CD4-positive, CD25-positive, alpha-beta regulatory T cell (primary cell): ENCODE measurements at regions not wholly inside any gene's neighbourhood (a gene's known extent, or its start where the extent isn't known, plus 50 kb on each side); places are given as distances from the start of the nearest gene placed in this dataset.

Source experiments
- ATAC-seq, 2 donors: fragments of 150-1000 bp; cut with Tn5 transposase; one replicate each; pipeline ENCODE4 v1.10.0; 2021; ENCODE audit warnings: low read depth in 2 of 2, moderate number of reproducible peaks in 2 of 2, moderate library complexity in 1 of 2
- DNase-seq, 3 donors: peaks; one replicate each; pipeline versions ENCODE4 v3.0.0 to v3.0.0-alpha.2; 2012 to 2022; ENCODE audit warnings: mixed read lengths in 1 of 3
- H3K27ac ChIP-seq: one replicate; pipeline ENCODE4 v1.7.0; 2013; ENCODE audit warnings: mild to moderate bottlenecking, low read length; ENCODE audit not compliant: insufficient read depth, poor library complexity, severe bottlenecking
- H3K27me3 ChIP-seq: one replicate; pipeline ENCODE4 v1.7.0; 2013; ENCODE audit warnings: low read length; ENCODE audit not compliant: control insufficient read depth, insufficient read depth
- H3K36me3 ChIP-seq: one replicate; pipeline ENCODE4 v1.7.0; 2013; ENCODE audit warnings: mild to moderate bottlenecking, low read length, moderate library complexity; ENCODE audit not compliant: control insufficient read depth, insufficient read depth
- H3K4me1 ChIP-seq: 2 replicates; pipeline ENCODE4 v1.7.0; 2013; ENCODE audit warnings: mild to moderate bottlenecking, low read length; ENCODE audit not compliant: insufficient read depth, control insufficient read depth, poor library complexity, severe bottlenecking
- H3K4me3 ChIP-seq: one replicate; pipeline ENCODE4 v1.7.0; 2013; ENCODE audit warnings: low read depth, mild to moderate bottlenecking, low read length, moderate library complexity
- H3K9me3 ChIP-seq, 2 experiments: 1 replicate in 1 of 2; 2 replicates in 1 of 2; pipeline ENCODE4 v1.7.0; 2013; ENCODE audit warnings: low read length in 2 of 2, mild to moderate bottlenecking in 1 of 2, moderate library complexity in 1 of 2; ENCODE audit not compliant: control insufficient read depth in 2 of 2
- H3K27ac Mint-ChIP-seq, 3 donors: one replicate each; pipeline ENCODE4 v1.8.0; 2020 to 2022; ENCODE audit warnings: mild to moderate bottlenecking in 3 of 3, mixed read lengths in 3 of 3, moderate library complexity in 2 of 3
- H3K27me3 Mint-ChIP-seq: one replicate; pipeline ENCODE4 v1.8.0; 2022; ENCODE audit warnings: mild to moderate bottlenecking, mixed read lengths
- H3K36me3 Mint-ChIP-seq: one replicate; pipeline ENCODE4 v1.8.0; 2020; ENCODE audit warnings: mixed read lengths
- H3K4me1 Mint-ChIP-seq, 4 donors: one replicate each; pipeline ENCODE4 v1.8.0; 2020 to 2022; ENCODE audit warnings: mixed read lengths in 4 of 4, mild to moderate bottlenecking in 1 of 4
- H3K4me3 Mint-ChIP-seq, 4 donors: one replicate each; pipeline ENCODE4 v1.8.0; 2020 to 2022; ENCODE audit warnings: mild to moderate bottlenecking in 4 of 4, mixed read lengths in 4 of 4, moderate library complexity in 3 of 4
- H3K9me3 Mint-ChIP-seq, 7 donors: one replicate each; pipeline ENCODE4 v1.8.0; 2020 to 2022; ENCODE audit warnings: mixed read lengths in 7 of 7, mild to moderate bottlenecking in 3 of 7, moderate library complexity in 2 of 7

DNA sequence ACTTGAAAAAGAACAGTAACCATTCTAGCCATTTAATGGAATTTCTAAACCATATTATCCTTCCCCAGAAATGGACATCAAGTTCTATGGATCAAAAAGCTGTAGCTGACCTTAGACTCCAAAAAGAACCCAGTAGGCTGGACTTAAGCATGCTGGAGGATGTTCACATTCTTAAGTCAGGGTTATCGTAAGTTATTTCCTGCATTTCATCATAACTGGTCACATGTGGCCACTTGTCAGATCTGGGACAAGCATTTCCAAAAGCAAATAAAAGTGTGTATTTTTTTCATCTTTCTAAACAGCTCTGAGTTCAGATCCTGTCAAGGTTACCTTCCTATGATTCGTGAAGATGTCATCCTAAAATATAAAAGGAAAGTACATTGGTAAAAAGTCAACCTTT lies 274.5 kb upstream of the PTGER4 start:
- Mint-ChIP-seq H3K27me3 (no peaks in the 10 kb centered on the region), H3K4me3 (peak overlapping the region in 3 of 4 donors; percentile 10 to 26 (median 12)), H3K4me1 (peaks cover 24 to 65% (median 47%) of the 10 kb centered on the region in 4 donors), H3K27ac (peak overlapping the region; percentile 88 to 100 (median 98)), H3K9me3 (peaks cover 0 to 1% (median 0%) of the 10 kb centered on the region in 7 donors), H3K36me3 (no peaks in the 10 kb centered on the region)
- Histone ChIP-seq H3K9me3 (no peaks in the 10 kb centered on the region), H3K4me3 (peak overlapping the region; percentile 65), H3K36me3 (no peaks in the 10 kb centered on the region), H3K4me1 (peaks cover 49% of the 10 kb centered on the region), H3K27me3 (no peaks in the 10 kb centered on the region), H3K27ac (peak overlapping the region; percentile 86)
- ATAC-seq (no peak), DNase-seq (no peak)

DNA sequence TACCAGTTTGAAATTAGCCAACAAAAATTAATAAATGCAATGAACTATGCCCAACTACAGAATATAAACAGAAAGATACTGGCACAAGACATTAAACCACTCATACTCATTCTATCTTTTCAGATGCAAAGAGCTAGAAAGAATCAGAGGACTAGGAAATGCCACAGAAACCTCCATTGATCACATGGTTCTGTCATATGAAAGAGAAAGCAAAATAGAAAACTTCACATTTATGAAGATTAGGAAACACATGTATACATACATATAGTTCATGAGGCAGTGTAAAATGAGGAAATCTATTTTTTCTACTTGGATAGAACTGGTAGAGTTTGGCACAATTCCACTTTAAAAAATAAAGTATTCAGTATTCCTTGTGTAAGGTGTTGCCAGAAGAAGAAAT lies 275.1 kb upstream of the PTGER4 start:
- peak overlapping the region; percentile 86 for H3K27ac ChIP-seq
- peak in 2 of 3 donors; percentile 51 to 76 for DNase-seq

DNA sequence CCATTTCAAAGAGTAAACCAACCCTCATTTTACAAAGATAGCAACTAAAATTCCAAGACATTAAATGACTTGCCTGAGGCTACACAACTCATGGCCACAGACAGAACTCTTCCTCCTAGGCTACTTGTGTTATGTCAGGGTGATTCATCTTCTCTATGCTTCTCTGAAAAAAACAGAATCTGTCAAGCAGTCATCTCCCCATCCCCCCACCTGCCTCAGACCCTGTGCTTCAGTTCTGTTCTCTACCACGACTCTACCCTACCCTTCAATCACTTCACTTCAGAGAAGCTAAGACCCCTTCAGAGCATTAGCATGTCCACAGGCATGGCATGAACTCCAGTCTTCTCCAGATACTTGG lies 277.7 kb upstream of the PTGER4 start:
- DNase-seq (peak in 1 of 3 donors; percentile 37), ATAC-seq (no peak)
- H3K9me3 ChIP-seq = no peaks in the 10 kb centered on the region
- peaks cover 24 to 50% (median 33%) of the 10 kb centered on the region in 4 donors for H3K4me1 Mint-ChIP-seq
- no peaks in the 10 kb centered on the region for H3K36me3 ChIP-seq
- H3K4me1 ChIP-seq = peaks cover 29% of the 10 kb centered on the region
- H3K4me3 ChIP-seq = no peak overlapping the region
- peak overlapping the region in 2 of 3 donors; percentile 32 to 65 for H3K27ac Mint-ChIP-seq
- no peaks in the 10 kb centered on the region for H3K27me3 ChIP-seq
- peaks cover 0 to 1% (median 0%) of the 10 kb centered on the region in 7 donors for H3K9me3 Mint-ChIP-seq
- H3K27me3 Mint-ChIP-seq = no peaks in the 10 kb centered on the region
- no peaks in the 10 kb centered on the region for H3K36me3 Mint-ChIP-seq
- no peak overlapping the region for H3K27ac ChIP-seq
- H3K4me3 Mint-ChIP-seq = no peak overlapping the region

More for the DNA sequence above, 275.1 kb upstream of the PTGER4 start:
- Histone ChIP-seq H3K4me1 (peaks cover 43% of the 10 kb centered on the region), H3K27me3 (no peaks in the 10 kb centered on the region), H3K36me3 (no peaks in the 10 kb centered on the region), H3K9me3 (no peaks in the 10 kb centered on the region), H3K4me3 (peak overlapping the region; percentile 65)
- H3K27ac Mint-ChIP-seq = peak overlapping the region; percentile 74 to 93 (median 88)
- no peaks in the 10 kb centered on the region for H3K27me3 Mint-ChIP-seq
- H3K36me3 Mint-ChIP-seq = no peaks in the 10 kb centered on the region
- peak; percentile 78 to 81 for ATAC-seq
- peak overlapping the region; percentile 11 to 38 (median 18) for H3K4me3 Mint-ChIP-seq
- H3K9me3 Mint-ChIP-seq = peaks cover 0 to 1% (median 0%) of the 10 kb centered on the region in 7 donors
- H3K4me1 Mint-ChIP-seq = peaks cover 22 to 60% (median 43%) of the 10 kb centered on the region in 4 donors

DNA sequence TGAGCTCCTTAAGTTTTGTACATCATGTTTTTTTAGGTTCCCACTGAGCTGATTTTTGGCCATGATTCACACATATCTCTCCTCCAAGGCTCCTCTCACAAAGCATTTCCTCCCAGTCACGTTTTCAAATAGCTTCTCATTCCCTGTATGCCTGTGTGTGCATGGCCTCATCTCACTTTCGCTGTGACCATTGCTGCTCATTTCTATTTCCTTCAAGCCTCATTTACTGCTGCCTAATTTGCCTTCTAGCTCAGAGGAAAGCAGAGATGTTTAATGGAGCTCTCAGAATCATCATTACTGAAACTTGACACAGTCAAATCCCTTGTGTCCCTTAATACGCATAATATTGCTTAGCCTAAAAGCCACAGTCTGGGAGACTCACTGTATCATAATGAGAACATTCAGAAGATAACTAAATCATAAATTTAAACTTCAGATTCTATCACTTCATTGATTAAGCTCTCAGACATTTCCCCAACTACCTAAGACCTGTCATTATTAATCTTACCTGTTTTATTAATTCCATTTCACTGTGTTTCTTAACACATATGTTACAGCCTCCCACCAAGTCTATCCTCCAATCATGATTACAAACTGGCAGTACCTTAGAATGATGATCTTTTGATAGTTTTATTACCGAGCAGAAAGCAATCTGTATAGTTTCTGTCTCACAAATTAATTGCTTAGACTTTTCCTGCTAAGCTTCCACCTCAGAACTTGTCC lies 278.3 kb upstream of the PTGER4 start:
- no peak overlapping the region for H3K4me3 ChIP-seq
- H3K36me3 ChIP-seq = no peaks in the 10 kb centered on the region
- peaks cover 0 to 1% (median 0%) of the 10 kb centered on the region in 7 donors for H3K9me3 Mint-ChIP-seq
- no peaks in the 10 kb centered on the region for H3K9me3 ChIP-seq
- peaks cover 23% of the 10 kb centered on the region for H3K4me1 ChIP-seq
- H3K4me1 Mint-ChIP-seq = peaks cover 19 to 44% (median 28%) of the 10 kb centered on the region in 4 donors
- peak overlapping the region in 2 of 3 donors; percentile 32 to 65 for H3K27ac Mint-ChIP-seq
- H3K36me3 Mint-ChIP-seq = no peaks in the 10 kb centered on the region
- no peaks in the 10 kb centered on the region for H3K27me3 ChIP-seq
- ATAC-seq = no peak
- no peak overlapping the region for H3K27ac ChIP-seq
- no peak for DNase-seq
- H3K4me3 Mint-ChIP-seq = no peak overlapping the region
- no peaks in the 10 kb centered on the region for H3K27me3 Mint-ChIP-seq

DNA sequence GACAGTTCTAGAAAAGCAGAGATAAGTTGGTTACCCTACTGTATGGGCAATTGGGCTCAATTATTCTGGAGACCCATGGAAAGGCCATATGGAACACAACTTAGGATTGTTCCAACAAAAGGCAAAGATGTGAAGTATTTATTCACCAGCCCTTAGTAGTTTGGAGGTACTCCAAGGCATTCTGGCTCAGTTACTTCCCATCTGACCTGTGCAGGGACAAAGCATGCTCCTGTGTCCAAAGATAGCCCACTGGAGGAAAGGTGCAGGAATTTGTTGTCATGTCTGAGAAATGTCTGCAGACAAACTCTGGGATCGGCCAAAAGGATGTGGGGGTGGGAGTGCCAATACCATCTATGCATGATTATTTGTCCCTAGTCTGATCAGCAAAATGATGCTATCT lies 279.5 kb upstream of the PTGER4 start:
- H3K4me3 ChIP-seq = no peak overlapping the region
- H3K4me1 Mint-ChIP-seq = peaks cover 12 to 34% (median 18%) of the 10 kb centered on the region in 4 donors

DNA sequence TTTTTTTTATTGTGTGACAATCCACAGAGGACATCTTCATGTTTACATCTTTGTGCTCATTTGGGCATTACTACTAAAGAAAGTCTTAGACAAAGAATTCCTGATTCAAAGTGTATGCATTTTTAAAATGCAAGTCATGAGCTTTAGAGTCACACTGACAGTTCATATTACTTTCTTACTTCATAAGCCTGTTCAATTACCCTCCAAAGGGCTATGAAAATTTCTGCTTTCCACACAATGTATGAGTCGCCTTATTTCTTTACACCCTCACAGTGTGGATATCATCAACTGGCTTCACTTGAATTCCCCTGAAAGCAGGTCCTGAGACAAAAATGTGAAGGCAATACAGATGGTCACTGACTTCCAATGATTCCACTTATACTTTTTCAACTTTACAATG lies 280.4 kb upstream of the PTGER4 start:
- Mint-ChIP-seq H3K27me3 (no peaks in the 10 kb centered on the region), H3K4me3 (no peak overlapping the region), H3K4me1 (peaks cover 6 to 25% (median 11%) of the 10 kb centered on the region in 4 donors), H3K36me3 (no peaks in the 10 kb centered on the region), H3K27ac (no peak overlapping the region), H3K9me3 (peaks cover 0 to 1% (median 0%) of the 10 kb centered on the region in 7 donors)
- Histone ChIP-seq H3K27me3 (no peaks in the 10 kb centered on the region), H3K27ac (no peak overlapping the region), H3K4me1 (peaks cover 2% of the 10 kb centered on the region), H3K36me3 (no peaks in the 10 kb centered on the region), H3K4me3 (no peak overlapping the region), H3K9me3 (no peaks in the 10 kb centered on the region)
- DNase-seq (no peak), ATAC-seq (no peak)

More for the DNA sequence above, 279.5 kb upstream of the PTGER4 start:
- Histone ChIP-seq H3K36me3 (no peaks in the 10 kb centered on the region), H3K27ac (no peak overlapping the region), H3K27me3 (no peaks in the 10 kb centered on the region), H3K9me3 (no peaks in the 10 kb centered on the region), H3K4me1 (peaks cover 11% of the 10 kb centered on the region)
- no peak for DNase-seq
- no peaks in the 10 kb centered on the region for H3K27me3 Mint-ChIP-seq
- no peak overlapping the region for H3K27ac Mint-ChIP-seq
- H3K9me3 Mint-ChIP-seq = peaks cover 0 to 1% (median 0%) of the 10 kb centered on the region in 7 donors
- H3K4me3 Mint-ChIP-seq = no peak overlapping the region
- no peaks in the 10 kb centered on the region for H3K36me3 Mint-ChIP-seq
- ATAC-seq = no peak

DNA sequence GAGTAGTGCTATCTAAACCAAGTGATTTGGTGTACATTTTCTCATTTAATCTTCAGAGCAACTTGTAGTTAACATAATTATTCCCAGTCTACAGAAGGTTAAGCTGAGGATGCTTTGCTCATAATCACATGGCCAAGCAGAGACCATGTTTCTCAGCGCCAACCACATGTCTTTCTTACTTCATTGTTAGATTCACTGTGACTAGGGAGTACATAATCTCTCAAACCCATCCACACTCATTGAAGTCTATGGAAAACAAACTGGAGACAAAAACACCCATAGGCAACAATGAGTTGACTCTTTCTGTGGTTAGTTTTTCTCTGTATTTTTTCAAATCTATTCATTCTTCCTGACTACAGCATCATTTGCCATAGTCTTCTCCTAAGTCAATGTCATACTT lies 281.7 kb upstream of the PTGER4 start:
- Mint-ChIP-seq H3K27me3 (no peaks in the 10 kb centered on the region), H3K27ac (no peak overlapping the region), H3K4me3 (no peak overlapping the region), H3K36me3 (no peaks in the 10 kb centered on the region), H3K9me3 (peaks cover 0 to 2% (median 0%) of the 10 kb centered on the region in 7 donors), H3K4me1 (peaks cover 4 to 14% (median 4%) of the 10 kb centered on the region in 4 donors)
- Histone ChIP-seq H3K27me3 (no peaks in the 10 kb centered on the region), H3K9me3 (no peaks in the 10 kb centered on the region), H3K36me3 (no peaks in the 10 kb centered on the region), H3K27ac (no peak overlapping the region), H3K4me1 (no peaks in the 10 kb centered on the region), H3K4me3 (no peak overlapping the region)
- ATAC-seq (no peak), DNase-seq (no peak)

DNA sequence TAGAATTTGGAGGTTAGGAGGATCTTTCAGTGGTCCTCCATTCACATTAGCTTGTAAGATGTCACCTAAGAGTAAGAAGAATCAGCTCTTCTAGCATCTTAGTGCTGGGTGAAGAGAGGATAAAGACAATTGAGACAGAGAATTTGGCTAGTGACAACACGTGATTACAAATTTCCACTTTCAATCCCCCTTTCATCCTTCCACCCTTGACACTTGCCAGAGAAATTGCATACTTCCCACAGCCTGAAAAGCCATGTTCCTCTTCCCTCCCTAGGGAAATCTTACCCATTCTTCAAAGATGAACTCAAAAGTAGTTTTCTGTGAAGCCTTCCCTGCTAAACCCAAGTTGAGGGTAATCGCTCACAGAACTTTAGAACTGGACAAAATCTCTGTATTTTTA lies 282.6 kb upstream of the PTGER4 start:
- ATAC-seq = no peak
- Mint-ChIP-seq H3K4me1 (peaks cover 2 to 13% (median 4%) of the 10 kb centered on the region in 4 donors), H3K27me3 (no peaks in the 10 kb centered on the region), H3K9me3 (peaks cover 0 to 2% (median 0%) of the 10 kb centered on the region in 7 donors), H3K36me3 (no peaks in the 10 kb centered on the region), H3K27ac (no peak overlapping the region), H3K4me3 (no peak overlapping the region)
- no peak for DNase-seq
- Histone ChIP-seq H3K4me1 (no peaks in the 10 kb centered on the region), H3K4me3 (no peak overlapping the region), H3K27ac (no peak overlapping the region), H3K9me3 (no peaks in the 10 kb centered on the region), H3K27me3 (no peaks in the 10 kb centered on the region), H3K36me3 (no peaks in the 10 kb centered on the region)
